ENCODE measurements at regions not wholly inside any gene's neighbourhood (a gene's known extent, or its start where the extent isn't known, plus 50 kb on each side); places are given as distances from the start of the nearest gene placed in this dataset.

GRCh38 chr5:107021575-107021974, 649.2 kb downstream of the EFNA5 start:
- H3K9me3 ChIP-seq: no peaks in the 10 kb centered on the region
- no peaks in the 10 kb centered on the region for H3K4me1 ChIP-seq

GRCh38 chr5:107020626-107021025, 650.1 kb downstream of the EFNA5 start:
- intact Hi-C loops (cut with DNase I): no loop called here
- WGBS, 2 donors: 73 to 81% methylated on average over 2 of the region's 2 CpGs
- no peak for DNase-seq
- TF ChIP-seq EP300 (IDR thresholded peaks at IDR 0.05): no peak
- TF ChIP-seq POLR2AphosphoS5 (IDR thresholded peaks at IDR 0.05): no peak
- TF ChIP-seq CTCF (IDR thresholded peaks at IDR 0.05): no peak
- TF ChIP-seq POLR2A (IDR thresholded peaks at IDR 0.05): no peak
- Histone ChIP-seq H3K27me3 (no peaks in the 10 kb centered on the region), H3K4me1 (no peaks in the 10 kb centered on the region), H3K36me3 (no peaks in the 10 kb centered on the region), H3K27ac (no peak overlapping the region), H3K4me3 (no peak overlapping the region), H3K9me3 (no peaks in the 10 kb centered on the region)

More at GRCh38 chr5:107021575-107021974, 649.2 kb downstream of the EFNA5 start:
- no peak overlapping the region for H3K27ac ChIP-seq
- TF ChIP-seq POLR2AphosphoS5 (IDR thresholded peaks at IDR 0.05) (no peak), CTCF (IDR thresholded peaks at IDR 0.05) (no peak), EP300 (IDR thresholded peaks at IDR 0.05) (no peak), POLR2A (IDR thresholded peaks at IDR 0.05) (no peak)
- DNase-seq: no peak
- no peaks in the 10 kb centered on the region for H3K36me3 ChIP-seq
- no peak overlapping the region for H3K4me3 ChIP-seq
- intact Hi-C loops (cut with DNase I): no loop called here
- H3K27me3 ChIP-seq: no peaks in the 10 kb centered on the region
- whole genome bisulfite sequencing, 2 donors: 87 to 93% methylated on average over 2 of the region's 2 CpGs

- Histone ChIP-seq H3K27me3 (no peaks in the 10 kb centered on the region), H3K4me3 (no peak overlapping the region), H3K36me3 (no peaks in the 10 kb centered on the region), H3K4me1 (no peaks in the 10 kb centered on the region), H3K9me3 (no peaks in the 10 kb centered on the region), H3K27ac (no peak overlapping the region)
- TF ChIP-seq CTCF (IDR thresholded peaks at IDR 0.05): no peak
- TF ChIP-seq POLR2A (IDR thresholded peaks at IDR 0.05): no peak
- TF ChIP-seq POLR2AphosphoS5 (IDR thresholded peaks at IDR 0.05): no peak
- TF ChIP-seq EP300 (IDR thresholded peaks at IDR 0.05): no peak
- intact Hi-C loops (cut with DNase I): no loop called here
- WGBS, 2 donors: 68 to 77% methylated on average over 1 of the region's 1 CpG
- no peak for DNase-seq
Measured at GRCh38 chr5:107017616-107018015, 653.1 kb downstream of the EFNA5 start.

- intact Hi-C loops (cut with DNase I): no loop called here
- WGBS, 2 donors: 95 to 96% methylated on average over 10 of the region's 10 CpGs
- Histone ChIP-seq H3K36me3 (no peaks in the 10 kb centered on the region), H3K4me3 (no peak overlapping the region), H3K4me1 (no peaks in the 10 kb centered on the region), H3K27me3 (no peaks in the 10 kb centered on the region), H3K27ac (no peak overlapping the region), H3K9me3 (no peaks in the 10 kb centered on the region)
- TF ChIP-seq CTCF (IDR thresholded peaks at IDR 0.05) (no peak), EP300 (IDR thresholded peaks at IDR 0.05) (no peak), POLR2A (IDR thresholded peaks at IDR 0.05) (no peak), POLR2AphosphoS5 (IDR thresholded peaks at IDR 0.05) (no peak)
- DNase-seq: no peak
Measured at GRCh38 chr5:107012371-107012770, 658.4 kb downstream of the EFNA5 start.

- H3K9me3 ChIP-seq: no peaks in the 10 kb centered on the region
- H3K27me3 ChIP-seq: no peaks in the 10 kb centered on the region
- TF ChIP-seq CTCF (IDR thresholded peaks at IDR 0.05): no peak
- no peak for TF ChIP-seq POLR2AphosphoS5 (IDR thresholded peaks at IDR 0.05)
- no peak for TF ChIP-seq POLR2A (IDR thresholded peaks at IDR 0.05)
- TF ChIP-seq EP300 (IDR thresholded peaks at IDR 0.05): no peak
- H3K36me3 ChIP-seq: no peaks in the 10 kb centered on the region
- no peak overlapping the region for H3K27ac ChIP-seq
- no peaks in the 10 kb centered on the region for H3K4me1 ChIP-seq
- no peak for DNase-seq
- intact Hi-C loops (cut with DNase I): no loop called here
- H3K4me3 ChIP-seq: no peak overlapping the region
- 93% methylated on average over 7 of the region's 7 CpGs for WGBS, 2 donors
Measured at GRCh38 chr5:107011605-107012004, 659.1 kb downstream of the EFNA5 start.

Data from sigmoid colon (tissue), 6 donors.